ENCODE measurements at regions not wholly inside any gene's neighbourhood (a gene's known extent, or its start where the extent isn't known, plus 50 kb on each side); places are given as distances from the start of the nearest gene placed in this dataset.

GRCh38 chr4:14078326-14078725 is 450.8 kb upstream of the BOD1L1 start:
- Histone ChIP-seq H4K5ac (ENCODE audit: insufficient read length, low read depth, low read length) (no peak overlapping the region), H3K4me2 (ENCODE audit: insufficient read depth, insufficient read length, low read length) (no peak overlapping the region), H3K4ac (ENCODE audit: low read depth, low read length) (no peak overlapping the region), H3K9ac (ENCODE audit: extremely low read depth, insufficient read length, low read length) (no peak overlapping the region), H3T11ph (ENCODE audit: low read length) (no peak overlapping the region), H3K23me2 (ENCODE audit: insufficient read length, low read depth, low read length, poor library complexity, severe bottlenecking) (no peaks in the 10 kb centered on the region), H3K79me1 (ENCODE audit: insufficient read depth, low read depth, low read length, poor library complexity, severe bottlenecking) (no peaks in the 10 kb centered on the region), H2BK12ac (ENCODE audit: insufficient read length, low read depth, low read length) (no peak overlapping the region), H4K8ac (replicated peaks; ENCODE audit: insufficient read length, low read depth, low read length) (no peak overlapping the region), H2BK5ac (ENCODE audit: insufficient read length, low read length) (no peak overlapping the region), H4K20me1 (ENCODE audit: control insufficient read depth, insufficient read depth, insufficient read length) (no peaks in the 10 kb centered on the region), H2BK20ac (ENCODE audit: low read depth, low read length, poor library complexity, severe bottlenecking) (no peak overlapping the region), H3K27me3 (ENCODE audit: insufficient read depth, low read length) (no peaks in the 10 kb centered on the region), H3K4me1 (ENCODE audit: insufficient read depth, low read length) (no peaks in the 10 kb centered on the region), H2AFZ (ENCODE audit: low read length) (no peak overlapping the region), H4K91ac (ENCODE audit: insufficient read length, low read depth, low read length) (no peak overlapping the region), H3K23ac (ENCODE audit: insufficient read length, low read depth, low read length) (no peak overlapping the region), H2BK15ac (ENCODE audit: low read depth, low read length) (no peak overlapping the region), H3K27ac (ENCODE audit: insufficient read length, low read depth, low read length) (no peak overlapping the region), H3K18ac (ENCODE audit: insufficient read length, low read depth, low read length) (no peak overlapping the region), H2BK120ac (ENCODE audit: low read depth, low read length, poor library complexity, severe bottlenecking) (no peak overlapping the region), H3K79me2 (ENCODE audit: insufficient read depth, low read length) (no peaks in the 10 kb centered on the region), H3K9me3 (ENCODE audit: control insufficient read depth, low read depth, low read length) (no peaks in the 10 kb centered on the region), H3K56ac (ENCODE audit: insufficient read length, low read depth, low read length) (no peak overlapping the region), H2AK5ac (ENCODE audit: insufficient read length, low read length) (no peak overlapping the region), H3K14ac (ENCODE audit: insufficient read depth, low read length) (no peak overlapping the region)
- Mint-ChIP-seq H3K4me1 (peaks cover 2 to 5% of the 10 kb centered on the region in 2 experiments; a peak in 3 of 4 replicates), H3K27ac (no peak overlapping the region), H3K27me3 (ENCODE audit: low read depth) (no peaks in the 10 kb centered on the region), H3K36me3 (ENCODE audit: insufficient read depth in 1 of 3, low read depth in 3 of 3) (peaks cover 0 to under 1% (median 0%) of the 10 kb centered on the region in 3 experiments; a peak in 2 of 7 replicates), H3K9me3 (peaks cover under 1 to 4% of the 10 kb centered on the region in 2 experiments; a peak in 3 of 5 replicates), H3K4me3 (no peak overlapping the region)
- DNase-seq, result no peak
- TF ChIP-seq CTCF (conservative IDR thresholded peaks at IDR 0.05), result no peak
- WGBS (ENCODE audit: extremely low coverage, insufficient read length, low lambda C conversion rate), result no CpG with 5 or more reads among the region's 3 CpGs

Data from H9 (cell line).